HG03439 (cell line): ENCODE measurements at regions not wholly inside any gene's neighbourhood (a gene's known extent, or its start where the extent isn't known, plus 50 kb on each side); places are given as distances from the start of the nearest gene placed in this dataset.

Experiments
- ATAC-seq: cut with Tn5 transposase; IDR thresholded peaks from one replicate; pipeline ENCODE4 v1.9.1; 2021; ENCODE audit warnings: mild to moderate bottlenecking, moderate library complexity; ENCODE audit not compliant: unreplicated experiment

GRCh38 chr9:84125046-84125445 is 144.4 kb downstream of the RMI1 start:
- ATAC-seq, result no peak

- ATAC-seq, result no peak
Measured at GRCh38 chr9:84129529-84129928, 148.9 kb downstream of the RMI1 start.

DNA sequence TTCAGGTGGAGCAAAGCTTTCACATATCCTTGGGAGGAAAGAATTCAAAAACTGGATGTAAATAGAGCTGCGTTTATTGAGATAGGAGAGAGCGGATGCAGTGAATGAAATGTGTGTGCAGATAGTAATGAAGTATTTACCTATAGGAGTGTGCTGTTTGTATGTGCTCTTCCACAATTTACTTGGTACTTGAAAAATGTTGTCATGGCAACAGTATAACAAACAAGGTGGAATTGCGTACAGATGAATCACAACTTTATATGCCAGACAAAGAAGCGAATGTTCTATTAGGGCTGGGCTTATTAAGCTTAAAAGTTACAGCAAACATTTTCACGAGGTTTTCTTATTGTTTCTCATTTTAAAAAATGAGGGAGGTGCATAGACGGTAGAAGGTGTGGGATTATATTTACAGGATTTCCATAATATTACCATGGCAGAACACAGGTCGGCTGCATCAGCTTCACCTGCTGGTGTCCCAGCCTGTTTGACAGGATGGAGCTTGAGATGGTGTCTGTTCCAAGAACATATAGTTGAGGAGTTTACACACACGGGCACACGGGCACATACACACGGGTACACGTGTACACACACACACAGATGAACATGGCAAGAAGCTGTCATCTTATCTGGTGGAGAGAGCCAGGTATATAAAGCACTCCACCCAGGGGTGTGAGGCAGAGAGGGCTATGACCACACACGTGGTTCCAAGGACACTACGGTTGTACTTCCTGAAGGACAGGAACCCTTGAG is 155.7 kb downstream of the RMI1 start:
- no peak for ATAC-seq

- no peak for ATAC-seq
Measured at GRCh38 chr9:84137968-84138367, 157.4 kb downstream of the RMI1 start.

- ATAC-seq, result no peak
Measured at GRCh38 chr9:84138541-84138940, 157.9 kb downstream of the RMI1 start.

DNA sequence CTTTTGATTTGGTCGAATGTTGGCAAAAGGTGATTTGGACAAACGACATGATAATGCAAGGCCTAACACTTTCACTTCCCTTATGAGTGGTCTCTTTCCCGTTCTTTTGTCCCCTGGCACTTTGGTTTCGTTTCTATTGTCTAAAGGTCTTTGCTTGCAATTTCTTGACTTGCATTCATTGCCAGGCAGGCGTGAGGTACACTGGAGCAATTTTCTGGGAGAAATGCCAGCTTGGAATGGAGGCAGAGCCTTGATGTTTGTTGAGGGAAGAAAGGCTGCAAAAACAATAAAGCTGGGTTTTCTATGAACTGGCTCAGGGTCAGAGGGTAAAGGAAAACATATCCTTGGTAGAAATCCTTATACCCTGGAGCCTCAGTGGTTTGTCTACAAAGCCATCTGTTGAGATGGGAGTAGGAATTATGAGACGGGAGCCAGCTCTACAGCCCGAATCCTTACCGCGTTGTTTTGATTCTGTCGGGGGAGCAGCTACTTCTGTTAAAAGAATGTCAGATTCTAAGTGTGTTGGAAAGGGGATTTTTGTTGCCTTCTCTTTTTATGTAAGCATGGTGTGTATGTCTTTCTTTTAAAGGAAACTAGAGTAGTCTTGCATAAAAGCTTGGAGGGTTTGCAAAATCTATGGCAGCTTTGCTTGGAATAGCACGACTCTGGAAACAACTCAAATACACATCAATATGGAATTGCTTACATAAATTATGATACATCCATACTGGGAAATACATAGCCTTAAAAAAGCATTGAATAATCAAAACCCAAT is 158.9 kb downstream of the RMI1 start:
- no peak for ATAC-seq

DNA sequence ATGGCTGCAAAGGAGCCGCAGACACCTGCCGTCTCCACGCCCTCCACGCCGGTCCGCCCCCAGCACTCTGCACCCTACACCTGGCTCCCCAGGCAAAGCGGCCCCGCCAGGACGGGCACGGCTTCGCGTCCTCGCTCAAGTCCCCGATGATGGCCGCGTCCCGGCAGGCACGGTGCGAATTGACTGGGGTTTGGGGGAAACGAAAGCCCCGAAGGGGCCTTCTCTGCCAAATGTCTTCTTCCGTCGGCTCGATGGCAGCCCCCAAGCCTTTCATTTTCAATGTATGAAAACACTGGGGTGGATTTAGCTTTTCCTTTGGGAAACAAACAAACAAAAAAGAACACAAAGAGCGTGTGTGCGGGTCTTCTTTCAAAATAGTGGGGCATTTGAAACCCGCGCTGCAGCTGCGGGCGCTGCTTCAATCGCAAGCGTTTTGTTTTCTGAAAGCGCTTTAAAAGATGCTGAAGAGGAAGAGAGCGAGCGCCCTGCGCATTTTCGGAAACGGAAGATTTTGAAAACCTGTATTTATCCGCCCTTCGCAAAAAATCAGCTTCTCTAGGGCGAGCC is 160.0 kb downstream of the RMI1 start:
- no peak for ATAC-seq

DNA sequence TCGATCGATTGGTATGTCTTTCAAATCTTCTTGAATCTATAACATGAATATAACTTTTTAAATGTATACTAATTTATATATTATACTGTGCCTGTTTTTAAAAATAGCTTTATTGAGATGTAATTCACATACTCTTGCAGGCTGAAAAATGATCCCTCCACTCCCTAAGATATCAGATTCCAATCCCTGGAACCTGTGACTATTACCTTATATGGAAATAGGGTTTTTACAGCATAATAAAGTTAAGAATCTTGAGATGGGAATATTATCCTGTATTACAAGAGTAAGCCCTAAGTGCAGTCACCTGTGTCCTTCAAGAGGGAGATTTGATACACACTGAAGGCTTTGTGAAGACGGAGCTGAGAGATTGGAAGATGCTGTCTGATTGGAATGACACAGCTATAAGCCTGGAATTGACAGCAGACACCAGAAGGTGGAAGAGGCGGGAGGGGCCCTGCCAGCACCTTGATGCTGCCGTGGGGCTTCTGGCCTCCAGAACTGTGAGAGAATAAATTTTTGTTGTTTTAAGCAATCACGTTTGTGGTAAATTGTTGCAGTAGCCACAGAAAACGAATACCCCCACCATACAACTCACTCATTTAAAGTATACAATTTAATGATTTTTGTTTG is 161.3 kb downstream of the RMI1 start:
- ATAC-seq, result no peak

GRCh38 chr9:84145031-84145430 is 164.4 kb downstream of the RMI1 start:
- ATAC-seq, result no peak

DNA sequence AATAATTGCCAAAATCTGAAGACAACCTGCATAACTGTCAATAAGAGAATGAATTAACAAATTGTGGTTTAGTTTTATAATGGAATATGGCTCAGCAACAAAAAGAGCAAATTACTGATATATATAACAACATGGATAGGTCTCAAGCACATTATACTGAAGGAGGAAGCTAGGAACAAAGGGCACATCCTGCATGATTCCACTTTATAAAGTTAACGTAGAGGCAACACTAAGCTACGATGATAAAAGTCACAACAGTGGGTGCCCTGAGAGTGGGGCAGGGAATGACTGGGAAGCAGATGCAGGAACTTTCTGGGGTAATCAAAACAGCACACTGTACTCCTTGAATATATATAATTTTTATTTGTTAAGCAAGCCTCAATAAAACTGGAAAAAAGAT is 165.2 kb downstream of the RMI1 start:
- no peak for ATAC-seq

- ATAC-seq, result no peak
Measured at GRCh38 chr9:84146893-84147710, 166.5 kb downstream of the RMI1 start.

DNA sequence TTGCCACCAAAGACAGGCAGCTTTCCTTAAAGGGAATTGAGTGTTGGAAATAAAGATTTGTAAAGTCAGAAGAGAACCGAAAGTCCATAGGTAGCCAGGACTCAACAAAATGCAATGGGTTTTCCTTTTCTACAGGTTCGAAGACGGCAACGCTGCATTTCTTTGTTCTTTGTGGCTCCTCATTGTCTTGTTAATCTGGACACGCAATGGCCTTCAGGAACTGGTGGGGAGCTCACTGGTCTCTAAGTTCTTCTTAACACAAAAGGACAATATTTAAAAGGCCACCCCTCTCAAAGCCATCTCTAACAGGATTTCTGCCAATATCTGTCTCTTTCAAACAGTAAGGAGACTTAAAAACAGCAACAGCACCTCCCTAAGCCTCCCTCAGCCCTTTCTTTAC is 170.6 kb downstream of the RMI1 start:
- no peak for ATAC-seq

GRCh38 chr9:84151640-84152039 is 171.0 kb downstream of the RMI1 start:
- ATAC-seq, result no peak

- no peak for ATAC-seq
Measured at GRCh38 chr9:84152204-84152603, 171.6 kb downstream of the RMI1 start.

GRCh38 chr9:84153885-84154284 is 173.3 kb downstream of the RMI1 start:
- no peak for ATAC-seq

DNA sequence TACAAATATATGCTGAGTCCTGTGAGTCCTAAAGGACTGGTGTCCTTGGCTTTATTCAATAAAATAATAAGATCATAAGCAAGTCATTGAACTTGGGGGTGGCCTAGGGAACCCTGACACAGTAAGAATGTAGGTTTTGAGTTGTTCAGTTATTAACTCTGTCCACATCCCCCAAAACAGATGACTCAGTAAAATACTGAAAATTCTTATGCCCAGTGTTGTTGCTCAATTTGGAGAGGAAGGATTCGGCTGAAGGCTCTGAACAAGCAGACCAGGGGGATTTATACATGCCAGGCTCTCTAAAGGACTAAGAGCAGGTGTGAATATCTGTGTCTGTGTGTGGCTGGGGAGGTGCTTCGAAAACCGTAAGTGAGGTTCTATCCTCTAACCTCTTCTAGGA is 173.7 kb downstream of the RMI1 start:
- ATAC-seq, result no peak

DNA sequence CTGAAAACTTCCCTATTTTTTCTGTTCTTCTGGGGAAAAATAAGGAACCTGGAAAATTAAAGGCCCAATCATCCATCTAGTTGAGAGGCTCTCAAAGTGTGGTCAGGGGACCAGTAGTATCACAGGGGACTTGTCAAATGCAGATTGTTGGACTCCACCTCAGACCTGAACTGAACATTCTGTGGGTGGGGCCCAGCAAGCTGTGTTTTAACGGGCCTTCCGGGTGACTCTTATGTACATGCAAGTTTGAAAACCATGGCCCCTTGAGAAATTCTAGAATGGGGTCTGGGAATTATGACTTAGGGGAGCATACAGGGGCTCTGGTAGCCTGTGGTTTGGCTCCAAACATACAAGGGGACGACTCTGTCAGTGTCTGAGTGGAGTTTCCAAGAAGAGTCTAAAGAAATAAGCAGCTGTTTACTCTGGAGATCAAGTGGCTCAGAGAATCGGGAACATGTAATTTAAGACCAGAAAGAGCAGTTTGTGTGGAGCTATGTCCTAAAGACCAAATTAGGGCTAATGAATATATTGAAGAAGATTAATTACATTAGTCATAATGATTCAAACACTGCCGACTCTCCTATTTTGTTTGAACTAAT is 177.4 kb downstream of the SLC28A3 start:
- no peak for ATAC-seq

GRCh38 chr9:84166891-84167290 is 173.7 kb downstream of the SLC28A3 start:
- no peak for ATAC-seq

GRCh38 chr9:84169240-84169639 is 171.3 kb downstream of the SLC28A3 start:
- no peak for ATAC-seq

DNA sequence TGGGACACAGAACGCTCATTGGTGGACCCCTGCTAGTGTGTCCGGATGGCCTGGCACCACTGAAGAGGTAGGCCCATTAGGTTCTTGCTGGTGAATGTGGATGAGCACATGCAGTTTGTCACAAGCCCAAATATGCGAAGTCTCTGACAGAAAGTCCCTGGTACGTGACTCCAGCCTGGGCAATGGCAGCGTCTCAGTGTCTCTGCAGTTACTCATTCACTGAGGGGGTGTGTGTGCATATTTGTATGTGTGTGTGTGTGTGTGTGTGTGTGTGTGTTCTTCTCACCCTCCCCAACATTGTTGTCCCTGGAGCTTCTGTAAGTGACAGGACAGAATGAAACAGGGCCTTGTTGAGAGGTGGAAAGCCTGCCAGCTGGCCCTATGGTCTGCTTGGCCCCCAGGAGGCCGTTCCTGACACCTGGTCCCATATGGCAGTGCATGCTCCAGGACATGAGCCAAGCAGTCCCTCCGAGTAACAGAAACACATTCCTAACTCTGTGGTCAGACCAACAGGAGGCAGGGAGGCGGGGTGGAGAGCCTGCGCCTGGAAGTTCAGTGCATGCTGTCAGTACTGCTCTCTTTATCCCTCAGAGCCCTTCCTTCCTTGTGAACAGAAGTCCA is 169.9 kb downstream of the SLC28A3 start:
- no peak for ATAC-seq
